Globus pallidus (tissue), 1 donor: ENCODE measurements at regions not wholly inside any gene's neighbourhood (a gene's known extent, or its start where the extent isn't known, plus 50 kb on each side); places are given as distances from the start of the nearest gene placed in this dataset.

Experiments
- DNase-seq: peaks from one replicate; pipeline ENCODE4 v3.0.0-alpha.2; 2015; ENCODE audit warnings: low spot score

DNA sequence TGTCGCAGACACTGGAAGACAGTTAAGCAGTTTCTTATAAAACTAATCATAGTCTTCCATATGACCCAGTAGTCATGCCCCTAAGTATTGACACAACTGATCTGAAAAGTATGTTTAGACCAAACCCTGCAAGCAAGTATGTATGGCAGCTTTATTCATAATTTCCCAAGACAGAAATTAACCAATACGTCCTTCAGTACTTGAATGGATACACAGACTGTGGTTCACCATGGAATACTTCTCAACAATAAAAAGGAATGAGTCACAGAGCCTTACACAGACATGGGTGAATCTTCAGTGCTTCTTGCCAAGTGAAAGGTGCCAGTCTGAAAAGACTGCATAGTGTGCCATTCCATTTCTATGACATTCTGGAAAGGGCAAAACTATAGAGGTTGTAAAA is 50.2 kb upstream of the AKR1E2 start:
- DNase-seq = no peak

DNA sequence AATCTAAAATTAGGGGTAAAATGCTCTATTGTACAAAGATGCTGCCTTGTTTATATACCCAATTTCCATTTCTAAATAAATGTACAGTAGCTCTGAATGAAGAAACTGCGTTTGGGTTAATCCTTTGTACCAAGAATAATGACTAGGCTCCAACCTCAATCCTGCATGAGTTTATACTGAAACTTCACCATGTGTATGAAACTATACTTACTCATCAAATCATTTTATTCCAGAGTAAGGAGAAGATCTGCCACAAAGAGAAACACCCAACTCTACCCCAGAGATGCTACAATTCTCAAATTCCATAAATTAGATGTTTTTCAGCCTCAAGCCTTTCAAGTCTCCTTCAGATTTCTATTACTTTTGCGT is 53.8 kb upstream of the AKR1E2 start:
- no peak for DNase-seq

DNA sequence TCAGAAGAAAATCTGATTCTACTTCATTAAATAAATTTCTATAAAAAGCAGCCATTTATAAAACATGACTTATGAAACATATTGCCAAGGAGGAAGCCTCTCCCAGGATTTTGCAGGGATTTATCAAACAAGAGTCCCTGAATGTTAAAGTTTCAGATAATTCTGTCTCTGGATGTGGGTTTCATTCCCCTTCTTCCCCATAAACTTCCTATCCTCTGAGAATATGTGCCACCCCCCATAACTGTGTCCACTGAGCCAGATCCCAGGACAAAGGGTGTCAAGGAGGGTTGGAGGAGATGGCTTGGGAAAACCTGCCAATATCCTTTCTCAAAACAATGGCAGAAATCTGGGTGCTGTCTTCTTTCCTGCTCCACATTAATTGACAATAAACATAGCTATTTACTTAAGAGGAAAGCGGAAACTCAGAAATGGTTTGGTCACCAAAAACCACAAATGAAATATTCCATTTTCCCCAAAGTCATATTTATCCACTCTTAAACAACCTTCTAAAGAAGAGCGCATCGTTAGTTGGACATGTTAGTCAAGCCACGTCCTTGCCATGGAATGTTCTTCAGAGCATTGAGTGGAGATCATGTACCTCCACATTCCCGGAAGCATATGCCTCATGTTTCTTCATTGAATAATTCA is 54.3 kb upstream of the AKR1E2 start:
- no peak for DNase-seq

GRCh38 chr10:4770801-4771553 is 55.0 kb upstream of the AKR1E2 start:
- DNase-seq = peak; percentile 8

DNA sequence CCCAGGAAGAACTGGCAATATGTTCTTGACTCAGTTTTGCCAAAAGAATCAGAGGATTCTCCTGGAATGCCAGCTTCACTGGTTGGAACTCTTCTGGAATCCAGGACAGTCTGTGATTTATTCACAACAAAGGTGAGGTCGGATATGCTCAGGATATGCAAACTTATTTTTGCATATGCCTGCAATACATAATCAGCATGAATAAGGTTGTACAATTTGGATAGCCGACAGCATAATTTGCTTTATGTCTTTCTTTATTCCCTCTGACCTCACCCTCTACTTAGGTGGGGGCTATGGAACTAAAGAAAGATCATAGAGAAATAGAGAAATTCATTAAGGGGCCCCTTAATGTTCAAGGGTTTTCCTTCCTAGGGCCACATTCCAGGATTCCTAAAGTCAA is 57.6 kb upstream of the AKR1E2 start:
- DNase-seq = no peak

- peak; percentile 13 for DNase-seq
Observed at GRCh38 chr10:4767033-4767814, 58.8 kb upstream of the AKR1E2 start.

DNA sequence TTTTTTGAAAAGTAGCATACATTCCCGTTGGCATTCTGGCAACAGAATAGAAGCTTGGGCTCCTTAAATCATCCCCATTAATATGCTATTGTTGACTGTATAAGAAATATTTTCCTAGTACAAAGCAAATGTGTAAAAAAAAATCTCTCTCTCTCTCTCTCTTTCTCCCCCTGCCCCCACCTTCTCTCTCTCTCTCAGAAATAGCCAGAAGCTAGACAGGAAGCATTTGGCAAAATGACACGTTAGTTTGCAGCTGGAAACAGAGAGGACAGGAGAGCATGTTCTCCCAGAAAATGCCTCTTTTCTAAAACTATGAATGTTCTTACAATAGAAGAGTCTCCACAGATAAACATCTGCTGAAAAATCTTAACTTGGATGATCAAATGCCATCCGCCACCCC is 59.6 kb upstream of the AKR1E2 start:
- no peak for DNase-seq

- DNase-seq = no peak
Observed at GRCh38 chr10:4765428-4765827, 60.6 kb upstream of the AKR1E2 start.

- DNase-seq = no peak
Observed at GRCh38 chr10:4763960-4764428, 62.0 kb upstream of the AKR1E2 start.

- no peak for DNase-seq
Observed at GRCh38 chr10:4763513-4763912, 62.5 kb upstream of the AKR1E2 start.

DNA sequence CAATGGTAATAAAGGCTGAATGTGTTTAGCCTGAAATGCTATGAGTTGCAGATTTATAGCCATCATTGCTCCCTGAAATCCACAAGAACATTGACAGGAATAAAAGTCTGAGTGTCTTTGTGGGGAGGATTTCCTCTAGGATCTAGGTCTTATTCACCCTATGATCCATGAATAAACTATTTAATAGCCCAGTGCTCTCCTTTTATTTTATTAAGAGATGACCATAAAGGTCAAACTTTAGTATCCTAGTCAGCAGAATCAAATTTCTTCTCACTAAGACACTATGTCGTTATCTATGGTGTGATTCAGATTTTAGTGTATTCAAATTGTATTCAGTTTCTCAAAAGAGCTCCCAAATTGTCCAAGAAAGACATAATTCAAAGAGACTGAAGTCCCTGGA is 67.8 kb upstream of the AKR1E2 start:
- no peak for DNase-seq

DNA sequence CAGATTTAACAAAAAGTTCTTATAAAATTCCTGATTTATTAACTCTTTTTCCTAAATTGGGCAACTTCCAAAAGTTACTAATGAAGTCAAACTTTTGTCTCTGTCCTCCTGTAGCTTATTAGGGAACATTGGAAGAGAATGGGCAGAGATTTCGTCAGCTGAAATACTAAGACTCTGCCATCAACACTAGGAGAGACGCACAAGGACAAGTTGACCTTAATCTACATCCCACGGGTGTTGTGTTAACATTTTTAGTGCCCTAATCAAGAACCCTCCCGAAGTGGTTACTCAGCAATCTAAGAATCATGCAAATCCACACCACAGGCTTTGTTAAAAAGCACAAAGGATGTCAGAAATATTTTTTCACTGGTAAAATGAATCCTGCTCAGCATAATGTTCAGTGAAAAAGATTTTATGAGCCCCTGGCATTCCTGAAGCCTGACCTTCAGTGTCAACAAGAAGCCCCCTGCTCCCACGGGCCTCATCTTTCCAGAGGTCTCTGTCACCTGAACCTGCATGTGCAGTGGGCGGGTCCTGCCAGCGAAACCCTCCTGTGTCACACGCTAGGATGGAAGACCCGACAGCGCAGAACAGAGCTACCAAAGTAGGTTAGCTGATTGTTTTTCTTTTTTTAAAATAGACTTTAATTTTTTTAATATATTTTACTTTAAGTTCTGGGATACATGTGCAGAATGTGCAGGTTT is 70.6 kb upstream of the AKR1E2 start:
- no peak for DNase-seq

GRCh38 chr10:4754143-4754542 is 71.9 kb upstream of the AKR1E2 start:
- no peak for DNase-seq

- DNase-seq = no peak
Observed at GRCh38 chr10:4751211-4751610, 74.8 kb upstream of the AKR1E2 start.

DNA sequence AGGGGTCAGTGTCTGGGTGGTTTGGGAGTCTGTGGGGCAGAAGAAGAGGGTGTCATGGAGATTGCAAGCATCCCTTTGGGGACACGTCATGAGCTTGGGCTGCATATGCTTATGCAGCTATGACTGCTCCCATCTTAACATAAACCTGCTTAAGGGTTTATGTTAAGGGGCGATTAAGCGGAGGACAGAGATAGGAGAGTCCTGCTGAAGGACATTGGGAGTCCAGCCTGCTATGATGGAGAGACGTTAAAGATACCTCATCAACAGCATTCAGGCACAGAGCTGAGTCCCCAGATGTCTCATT is 76.8 kb upstream of the AKR1E2 start:
- no peak for DNase-seq

DNA sequence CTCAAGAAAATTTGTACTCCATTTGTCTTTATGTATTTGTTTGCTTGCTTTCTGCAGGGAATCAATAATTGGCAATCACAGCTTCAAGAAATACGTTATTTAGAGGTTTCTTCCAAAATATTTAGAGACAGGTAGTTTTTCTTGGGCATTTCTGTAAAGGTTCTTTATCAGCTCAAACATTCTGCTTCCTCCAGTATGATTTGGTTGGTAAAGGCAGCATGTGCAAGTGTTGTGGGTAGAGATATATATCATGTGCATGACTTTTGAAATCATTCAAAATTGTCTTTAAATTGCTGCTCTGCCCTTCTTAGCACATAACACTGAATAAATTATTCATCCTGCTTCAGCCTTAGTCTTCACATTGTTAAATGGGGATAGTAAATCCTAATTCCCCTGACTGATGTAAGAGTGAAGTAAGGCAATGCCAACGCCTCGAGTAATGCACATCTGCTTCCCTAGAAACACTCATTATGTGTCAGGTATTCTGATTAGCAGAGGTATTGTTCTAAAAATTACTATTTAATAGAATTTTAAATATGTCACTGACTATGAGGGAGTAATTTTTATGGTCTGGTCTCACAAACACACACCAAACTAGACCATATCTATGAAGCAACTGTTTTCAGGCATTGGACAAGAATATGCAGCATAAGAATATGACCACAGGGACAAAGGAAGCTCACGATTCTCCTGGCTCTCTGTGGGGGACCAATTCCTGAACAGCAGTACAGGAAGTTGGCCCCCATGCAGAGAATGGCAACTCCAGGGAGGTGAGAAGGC is 77.3 kb upstream of the AKR1E2 start:
- DNase-seq = no peak

DNA sequence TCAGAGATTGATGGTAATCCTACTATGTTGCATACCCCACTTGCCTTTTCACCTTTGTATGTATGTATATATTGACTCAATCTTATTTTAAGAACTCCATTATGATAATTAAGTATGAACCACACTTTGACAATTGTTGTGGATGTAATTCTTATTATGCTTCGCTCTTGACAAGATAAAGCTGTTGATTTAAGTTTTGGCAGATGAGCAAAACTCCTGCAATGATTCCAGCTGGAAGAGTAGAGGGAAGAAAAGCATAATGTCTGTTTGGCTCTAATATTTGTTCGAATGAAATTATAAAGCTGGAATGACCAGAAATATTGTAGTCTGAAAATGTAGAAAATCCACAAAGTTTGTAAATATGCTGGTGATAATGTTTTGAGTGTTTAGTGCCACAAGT is 83.8 kb upstream of the AKR1E2 start:
- DNase-seq = no peak

DNA sequence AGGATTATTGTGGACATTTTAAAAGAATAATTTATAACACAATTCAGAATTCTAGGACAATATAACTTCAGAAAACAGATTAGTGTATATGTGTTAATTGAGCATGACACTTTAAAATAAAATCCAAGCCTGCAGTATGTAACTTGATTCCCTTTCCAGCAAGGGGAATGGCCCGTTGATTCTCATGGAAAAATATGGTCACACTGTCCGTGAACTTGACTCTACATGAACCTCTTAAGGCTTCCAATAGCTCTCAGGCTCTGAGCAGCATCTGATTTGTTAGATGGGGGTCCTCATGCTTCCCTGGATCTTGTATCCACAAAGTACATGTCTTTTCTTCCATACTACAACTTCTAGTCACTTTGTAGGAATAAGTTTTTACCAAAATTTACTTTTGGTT is 85.5 kb upstream of the AKR1E2 start:
- no peak for DNase-seq

DNA sequence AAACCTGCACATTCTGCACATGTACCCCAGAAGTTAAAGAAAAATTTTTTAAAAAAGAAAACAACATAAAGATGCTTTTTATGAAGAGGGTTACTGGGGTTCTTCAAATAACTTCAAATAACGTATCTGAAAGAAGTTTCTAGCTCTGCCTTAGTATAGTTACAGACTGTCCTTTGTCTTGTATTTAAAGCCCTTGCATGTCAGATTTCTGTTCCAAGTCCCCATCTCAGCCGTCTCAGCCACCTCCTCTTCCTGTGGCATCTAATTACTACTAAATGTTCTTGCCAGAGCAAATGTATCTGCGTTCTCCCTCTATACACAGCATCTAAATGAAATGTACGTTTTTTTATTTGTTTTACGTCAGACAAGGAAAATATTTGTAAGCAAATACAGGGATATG is 89.4 kb upstream of the AKR1E2 start:
- DNase-seq = no peak

GRCh38 chr10:4736183-4736582 is 89.8 kb upstream of the AKR1E2 start:
- no peak for DNase-seq

GRCh38 chr10:4733843-4734224 is 92.2 kb upstream of the AKR1E2 start:
- no peak for DNase-seq
